ENCODE measurements at regions not wholly inside any gene's neighbourhood (a gene's known extent, or its start where the extent isn't known, plus 50 kb on each side); places are given as distances from the start of the nearest gene placed in this dataset.
"Not testable (repeated sequence)": the region's sequence is repeated elsewhere in the genome, so short reads cannot be mapped to it uniquely, and the experiment has no call there.

- DNase-seq = no peak
Measured at GRCh38 chr14:56061051-56061450, 57.2 kb upstream of the PELI2 start.

GRCh38 chr14:56063131-56063530 lies 55.1 kb upstream of the PELI2 start:
- DNase-seq = no peak

GRCh38 chr14:56064513-56064912 lies 53.7 kb upstream of the PELI2 start:
- DNase-seq = no peak

- not testable (repeated sequence) for DNase-seq
Measured at GRCh38 chr14:56065199-56065598, 53.0 kb upstream of the PELI2 start.

- DNase-seq = no peak
Measured at GRCh38 chr14:56065621-56066290, 52.5 kb upstream of the PELI2 start.
